ENCODE measurements at regions not wholly inside any gene's neighbourhood (a gene's known extent, or its start where the extent isn't known, plus 50 kb on each side); places are given as distances from the start of the nearest gene placed in this dataset.

- Histone ChIP-seq H3K4me3 (ENCODE audit: low read depth in 1 of 2, low read length in 2 of 2) (no peak overlapping the region), H3K27me3 (ENCODE audit: low read depth, low read length) (no peaks in the 10 kb centered on the region), H3K36me3 (ENCODE audit: control insufficient read depth in 1 of 2, insufficient read depth in 2 of 2, low read length in 2 of 2) (no peaks in the 10 kb centered on the region), H3K27ac (ENCODE audit: low read length) (no peak overlapping the region), H3K4me1 (ENCODE audit: control insufficient read depth in 1 of 2, insufficient read depth in 2 of 2, low read length in 2 of 2) (peaks cover 0 to 6% of the 10 kb centered on the region in 2 donors), H3K9me3 (ENCODE audit: control insufficient read depth in 1 of 2, low read length in 2 of 2) (no peaks in the 10 kb centered on the region)
These were observed 87.2 kb upstream of the C1QTNF9B start for GRCh38 chr13:23984546-23984945.

- Histone ChIP-seq H3K36me3 (ENCODE audit: control insufficient read depth in 1 of 2, insufficient read depth in 2 of 2, low read length in 2 of 2) (no peaks in the 10 kb centered on the region), H3K4me1 (ENCODE audit: control insufficient read depth in 1 of 2, insufficient read depth in 2 of 2, low read length in 2 of 2) (peaks cover 0 to 5% of the 10 kb centered on the region in 2 donors), H3K27me3 (ENCODE audit: low read depth, low read length) (no peaks in the 10 kb centered on the region), H3K9me3 (ENCODE audit: control insufficient read depth in 1 of 2, low read length in 2 of 2) (no peaks in the 10 kb centered on the region), H3K27ac (ENCODE audit: low read length) (no peak overlapping the region), H3K4me3 (ENCODE audit: low read depth in 1 of 2, low read length in 2 of 2) (no peak overlapping the region)
These were observed 87.8 kb upstream of the C1QTNF9B start for GRCh38 chr13:23985060-23985459.

GRCh38 chr13:23985839-23986238 lies 88.5 kb upstream of the C1QTNF9B start:
- H3K4me3 ChIP-seq (ENCODE audit: low read depth in 1 of 2, low read length in 2 of 2), result no peak overlapping the region
- H3K27me3 ChIP-seq (ENCODE audit: low read depth, low read length), result no peaks in the 10 kb centered on the region
- H3K36me3 ChIP-seq (ENCODE audit: control insufficient read depth in 1 of 2, insufficient read depth in 2 of 2, low read length in 2 of 2), result no peaks in the 10 kb centered on the region
- no peak overlapping the region for H3K27ac ChIP-seq (ENCODE audit: low read length)
- H3K9me3 ChIP-seq (ENCODE audit: control insufficient read depth in 1 of 2, low read length in 2 of 2), result no peaks in the 10 kb centered on the region
- H3K4me1 ChIP-seq (ENCODE audit: control insufficient read depth in 1 of 2, insufficient read depth in 2 of 2, low read length in 2 of 2), result peaks cover 0 to 5% of the 10 kb centered on the region in 2 donors

- no peaks in the 10 kb centered on the region for H3K27me3 ChIP-seq (ENCODE audit: low read depth, low read length)
- H3K27ac ChIP-seq (ENCODE audit: low read length), result no peak overlapping the region
- H3K36me3 ChIP-seq (ENCODE audit: control insufficient read depth in 1 of 2, insufficient read depth in 2 of 2, low read length in 2 of 2), result no peaks in the 10 kb centered on the region
- no peaks in the 10 kb centered on the region for H3K9me3 ChIP-seq (ENCODE audit: control insufficient read depth in 1 of 2, low read length in 2 of 2)
- H3K4me1 ChIP-seq (ENCODE audit: control insufficient read depth in 1 of 2, insufficient read depth in 2 of 2, low read length in 2 of 2), result peaks cover 0 to 5% of the 10 kb centered on the region in 2 donors
- no peak overlapping the region for H3K4me3 ChIP-seq (ENCODE audit: low read depth in 1 of 2, low read length in 2 of 2)
These were observed 89.3 kb upstream of the C1QTNF9B start for GRCh38 chr13:23986619-23987018.

- Histone ChIP-seq H3K9me3 (ENCODE audit: control insufficient read depth in 1 of 2, low read length in 2 of 2) (no peaks in the 10 kb centered on the region), H3K27ac (ENCODE audit: low read length) (no peak overlapping the region), H3K36me3 (ENCODE audit: control insufficient read depth in 1 of 2, insufficient read depth in 2 of 2, low read length in 2 of 2) (no peaks in the 10 kb centered on the region), H3K4me3 (ENCODE audit: low read depth in 1 of 2, low read length in 2 of 2) (no peak overlapping the region), H3K27me3 (ENCODE audit: low read depth, low read length) (no peaks in the 10 kb centered on the region), H3K4me1 (ENCODE audit: control insufficient read depth in 1 of 2, insufficient read depth in 2 of 2, low read length in 2 of 2) (peaks cover 0 to 5% of the 10 kb centered on the region in 2 donors)
These were observed 90.1 kb upstream of the C1QTNF9B start for GRCh38 chr13:23987331-23987894.

GRCh38 chr13:23988546-23989122 lies 91.3 kb upstream of the C1QTNF9B start:
- Histone ChIP-seq H3K9me3 (ENCODE audit: control insufficient read depth in 1 of 2, low read length in 2 of 2) (no peaks in the 10 kb centered on the region), H3K27me3 (ENCODE audit: low read depth, low read length) (no peaks in the 10 kb centered on the region), H3K4me1 (ENCODE audit: control insufficient read depth in 1 of 2, insufficient read depth in 2 of 2, low read length in 2 of 2) (peaks cover 0 to 10% of the 10 kb centered on the region in 2 donors), H3K27ac (ENCODE audit: low read length) (no peak overlapping the region), H3K36me3 (ENCODE audit: control insufficient read depth in 1 of 2, insufficient read depth in 2 of 2, low read length in 2 of 2) (no peaks in the 10 kb centered on the region), H3K4me3 (ENCODE audit: low read depth in 1 of 2, low read length in 2 of 2) (no peak overlapping the region)

- H3K27ac ChIP-seq (ENCODE audit: low read length), result no peak overlapping the region
- H3K9me3 ChIP-seq (ENCODE audit: control insufficient read depth in 1 of 2, low read length in 2 of 2), result no peaks in the 10 kb centered on the region
- no peaks in the 10 kb centered on the region for H3K27me3 ChIP-seq (ENCODE audit: low read depth, low read length)
These were observed 93.2 kb upstream of the C1QTNF9B start for GRCh38 chr13:23990455-23990854.

GRCh38 chr13:23991119-23991518 lies 93.8 kb upstream of the C1QTNF9B start:
- H3K27ac ChIP-seq (ENCODE audit: low read length), result no peak overlapping the region

More at GRCh38 chr13:23990455-23990854, 93.2 kb upstream of the C1QTNF9B start:
- no peak overlapping the region for H3K4me3 ChIP-seq (ENCODE audit: low read depth in 1 of 2, low read length in 2 of 2)
- H3K4me1 ChIP-seq (ENCODE audit: control insufficient read depth in 1 of 2, insufficient read depth in 2 of 2, low read length in 2 of 2), result peaks cover 0 to 10% of the 10 kb centered on the region in 2 donors
- H3K36me3 ChIP-seq (ENCODE audit: control insufficient read depth in 1 of 2, insufficient read depth in 2 of 2, low read length in 2 of 2), result no peaks in the 10 kb centered on the region

GRCh38 chr13:23992781-23993679 lies 95.7 kb upstream of the C1QTNF9B start:
- no peaks in the 10 kb centered on the region for H3K9me3 ChIP-seq (ENCODE audit: control insufficient read depth in 1 of 2, low read length in 2 of 2)
- H3K36me3 ChIP-seq (ENCODE audit: control insufficient read depth in 1 of 2, insufficient read depth in 2 of 2, low read length in 2 of 2), result no peaks in the 10 kb centered on the region
- H3K27ac ChIP-seq (ENCODE audit: low read length), result no peak overlapping the region
- H3K4me1 ChIP-seq (ENCODE audit: control insufficient read depth in 1 of 2, insufficient read depth in 2 of 2, low read length in 2 of 2), result peaks cover 0 to 5% of the 10 kb centered on the region in 2 donors
- no peaks in the 10 kb centered on the region for H3K27me3 ChIP-seq (ENCODE audit: low read depth, low read length)
- H3K4me3 ChIP-seq (ENCODE audit: low read depth in 1 of 2, low read length in 2 of 2), result no peak overlapping the region

More at GRCh38 chr13:23991119-23991518, 93.8 kb upstream of the C1QTNF9B start:
- peaks cover 0 to 10% of the 10 kb centered on the region in 2 donors for H3K4me1 ChIP-seq (ENCODE audit: control insufficient read depth in 1 of 2, insufficient read depth in 2 of 2, low read length in 2 of 2)
- H3K4me3 ChIP-seq (ENCODE audit: low read depth in 1 of 2, low read length in 2 of 2), result no peak overlapping the region
- no peaks in the 10 kb centered on the region for H3K27me3 ChIP-seq (ENCODE audit: low read depth, low read length)
- H3K9me3 ChIP-seq (ENCODE audit: control insufficient read depth in 1 of 2, low read length in 2 of 2), result no peaks in the 10 kb centered on the region
- H3K36me3 ChIP-seq (ENCODE audit: control insufficient read depth in 1 of 2, insufficient read depth in 2 of 2, low read length in 2 of 2), result no peaks in the 10 kb centered on the region

- Histone ChIP-seq H3K36me3 (ENCODE audit: control insufficient read depth in 1 of 2, insufficient read depth in 2 of 2, low read length in 2 of 2) (no peaks in the 10 kb centered on the region), H3K4me3 (ENCODE audit: low read depth in 1 of 2, low read length in 2 of 2) (no peak overlapping the region), H3K4me1 (ENCODE audit: control insufficient read depth in 1 of 2, insufficient read depth in 2 of 2, low read length in 2 of 2) (peaks cover 0 to 5% of the 10 kb centered on the region in 2 donors), H3K9me3 (ENCODE audit: control insufficient read depth in 1 of 2, low read length in 2 of 2) (no peaks in the 10 kb centered on the region), H3K27me3 (ENCODE audit: low read depth, low read length) (no peaks in the 10 kb centered on the region), H3K27ac (ENCODE audit: low read length) (no peak overlapping the region)
These were observed 96.3 kb upstream of the C1QTNF9B start for GRCh38 chr13:23993680-23993985.

- Histone ChIP-seq H3K36me3 (ENCODE audit: control insufficient read depth in 1 of 2, insufficient read depth in 2 of 2, low read length in 2 of 2) (no peaks in the 10 kb centered on the region), H3K27ac (ENCODE audit: low read length) (no peak overlapping the region), H3K27me3 (ENCODE audit: low read depth, low read length) (no peaks in the 10 kb centered on the region), H3K4me3 (ENCODE audit: low read depth in 1 of 2, low read length in 2 of 2) (no peak overlapping the region), H3K4me1 (ENCODE audit: control insufficient read depth in 1 of 2, insufficient read depth in 2 of 2, low read length in 2 of 2) (peaks cover 0 to 5% of the 10 kb centered on the region in 2 donors), H3K9me3 (ENCODE audit: control insufficient read depth in 1 of 2, low read length in 2 of 2) (no peaks in the 10 kb centered on the region)
These were observed 98.2 kb upstream of the C1QTNF9B start for GRCh38 chr13:23995283-23996073.
